ENCODE measurements at regions not wholly inside any gene's neighbourhood (a gene's known extent, or its start where the extent isn't known, plus 50 kb on each side); places are given as distances from the start of the nearest gene placed in this dataset.

DNA sequence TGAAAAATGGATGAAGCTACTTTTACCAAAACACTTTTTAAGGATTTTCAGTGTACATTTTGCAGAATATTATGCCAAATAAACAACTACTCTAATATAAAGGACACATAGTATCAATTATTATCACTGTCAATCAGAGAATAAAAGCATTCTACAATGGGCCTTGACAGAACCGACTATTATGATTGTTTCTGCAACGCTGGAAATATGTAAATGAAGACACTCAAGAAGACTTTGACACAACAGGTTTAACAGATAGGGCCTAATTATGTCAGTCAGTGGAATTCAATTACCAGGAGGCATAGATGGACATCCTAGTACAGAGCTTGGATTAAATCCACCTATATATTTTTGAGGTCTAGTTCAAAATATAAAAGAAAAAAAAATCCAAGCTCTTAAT, 58.7 kb upstream of the SOX5 start:
- TF ChIP-seq EZH2 (IDR thresholded peaks at IDR 0.05; ENCODE audit: borderline replicate concordance) (no peak), CTCF (IDR thresholded peaks at IDR 0.05; ENCODE audit: poor library complexity) (no peak), EZH2phosphoT487 (IDR thresholded peaks at IDR 0.05; ENCODE audit: low read depth, severe bottlenecking, unreplicated experiment) (no peak)
